ENCODE measurements at regions not wholly inside any gene's neighbourhood (a gene's known extent, or its start where the extent isn't known, plus 50 kb on each side); places are given as distances from the start of the nearest gene placed in this dataset.
"Not testable (repeated sequence)": the region's sequence is repeated elsewhere in the genome, so short reads cannot be mapped to it uniquely, and the experiment has no call there.

DNA sequence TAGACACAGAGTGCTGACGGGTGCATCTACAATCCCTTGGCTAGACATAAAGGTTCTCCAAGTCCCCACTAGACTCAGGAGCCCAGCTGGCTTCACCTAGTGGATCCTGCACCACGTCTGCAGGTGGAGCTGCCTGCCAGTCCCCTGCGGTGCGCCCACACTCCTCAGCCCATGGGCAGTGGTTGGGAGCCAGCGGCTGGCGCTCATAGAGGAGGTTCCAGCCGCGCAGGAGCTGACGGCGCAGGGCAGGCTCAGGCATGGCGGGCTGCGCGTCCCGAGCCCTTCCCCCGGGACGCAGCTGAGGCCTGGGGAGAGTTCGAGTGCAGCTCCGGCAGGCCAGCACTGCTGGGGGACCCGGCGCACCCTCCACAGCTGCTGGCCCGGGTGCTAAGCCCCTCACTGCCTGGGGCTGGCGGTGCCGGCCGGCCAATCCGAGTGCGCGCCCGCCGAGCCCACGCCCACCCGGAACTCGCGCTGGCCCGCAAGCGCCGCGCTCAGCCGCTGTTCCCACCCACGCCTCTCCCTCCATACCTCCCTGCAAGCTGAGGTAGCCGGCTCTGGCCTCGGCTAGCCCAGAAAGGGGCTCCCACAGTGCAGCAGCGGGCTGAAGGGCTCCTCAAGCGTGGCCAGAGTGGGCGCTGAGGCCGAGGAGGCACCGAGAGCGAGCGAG, 1364.5 kb upstream of the WWC1 start:
- not testable (repeated sequence) for H3K36me3 Mint-ChIP-seq; H3K27me3 Mint-ChIP-seq (ENCODE audit: low read depth in 3 of 3); DNase-seq; H3K27ac Mint-ChIP-seq; H3K4me3 Mint-ChIP-seq; H3K4me1 Mint-ChIP-seq
- H3K9me3 Mint-ChIP-seq: peaks cover 13 to 62% (median 32%) of the 10 kb centered on the region in 6 donors

GRCh38 chr5:166936351-166936750, 1355.1 kb upstream of the WWC1 start:
- Mint-ChIP-seq H3K9me3 (peaks cover 10 to 59% (median 22%) of the 10 kb centered on the region in 6 donors), H3K4me3 (no peak overlapping the region), H3K27me3 (ENCODE audit: low read depth in 3 of 3) (peaks cover 0 to 2% (median 0%) of the 10 kb centered on the region in 3 donors), H3K36me3 (no peaks in the 10 kb centered on the region), H3K4me1 (no peaks in the 10 kb centered on the region), H3K27ac (no peak overlapping the region)
- DNase-seq: no peak

GRCh38 chr5:166938071-166938470, 1353.4 kb upstream of the WWC1 start:
- peaks cover 0 to 2% (median 0%) of the 10 kb centered on the region in 3 donors for H3K27me3 Mint-ChIP-seq (ENCODE audit: low read depth in 3 of 3)

GRCh38 chr5:166942948-166943347, 1348.5 kb upstream of the WWC1 start:
- H3K36me3 Mint-ChIP-seq: no peaks in the 10 kb centered on the region
- no peak overlapping the region for H3K27ac Mint-ChIP-seq
- no peaks in the 10 kb centered on the region for H3K4me1 Mint-ChIP-seq
- peaks cover 12 to 43% (median 18%) of the 10 kb centered on the region in 6 donors for H3K9me3 Mint-ChIP-seq
- no peak overlapping the region for H3K4me3 Mint-ChIP-seq
- peaks cover 0 to 2% (median 0%) of the 10 kb centered on the region in 3 donors for H3K27me3 Mint-ChIP-seq (ENCODE audit: low read depth in 3 of 3)
- no peak for DNase-seq

More at GRCh38 chr5:166938071-166938470, 1353.4 kb upstream of the WWC1 start:
- Mint-ChIP-seq H3K36me3 (no peaks in the 10 kb centered on the region), H3K27ac (no peak overlapping the region), H3K9me3 (peaks cover 12 to 58% (median 22%) of the 10 kb centered on the region in 6 donors), H3K4me3 (no peak overlapping the region), H3K4me1 (no peaks in the 10 kb centered on the region)
- no peak for DNase-seq

GRCh38 chr5:166947045-166947444, 1344.4 kb upstream of the WWC1 start:
- H3K9me3 Mint-ChIP-seq: peaks cover 5 to 29% (median 18%) of the 10 kb centered on the region in 6 donors
- DNase-seq: no peak
- H3K27me3 Mint-ChIP-seq (ENCODE audit: low read depth in 3 of 3): peaks cover 0 to 1% (median 0%) of the 10 kb centered on the region in 3 donors
- H3K4me3 Mint-ChIP-seq: no peak overlapping the region
- no peak overlapping the region for H3K27ac Mint-ChIP-seq
- H3K36me3 Mint-ChIP-seq: no peaks in the 10 kb centered on the region
- no peaks in the 10 kb centered on the region for H3K4me1 Mint-ChIP-seq

DNA sequence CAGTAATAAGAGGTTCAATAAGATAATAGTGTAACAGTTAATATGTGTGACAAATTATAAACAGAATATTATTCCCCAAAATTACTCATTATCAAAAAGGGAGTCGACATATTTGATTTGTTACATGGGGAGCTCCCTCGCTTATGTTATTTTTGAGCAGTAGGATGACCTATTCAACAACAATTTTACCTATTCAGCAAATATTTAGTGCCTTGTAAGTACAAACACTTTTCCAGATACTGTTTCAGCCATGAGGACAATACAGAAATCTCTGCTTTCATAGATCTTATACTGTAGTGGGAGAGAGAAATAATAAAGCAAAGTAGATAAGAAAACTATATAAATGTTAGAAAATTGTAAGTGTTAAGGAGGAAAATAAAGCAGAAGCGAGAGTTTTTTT, 1342.8 kb upstream of the WWC1 start:
- Mint-ChIP-seq H3K27me3 (ENCODE audit: low read depth in 3 of 3) (peaks cover 0 to 1% (median 0%) of the 10 kb centered on the region in 3 donors), H3K27ac (no peak overlapping the region), H3K9me3 (peaks cover 2 to 22% (median 7%) of the 10 kb centered on the region in 6 donors), H3K4me3 (no peak overlapping the region), H3K36me3 (no peaks in the 10 kb centered on the region), H3K4me1 (no peaks in the 10 kb centered on the region)
- no peak for DNase-seq

GRCh38 chr5:166952048-166952447, 1339.4 kb upstream of the WWC1 start:
- Mint-ChIP-seq H3K27ac (no peak overlapping the region), H3K36me3 (no peaks in the 10 kb centered on the region), H3K27me3 (ENCODE audit: low read depth in 3 of 3) (peaks cover 0 to 1% (median 0%) of the 10 kb centered on the region in 3 donors), H3K4me3 (no peak overlapping the region), H3K9me3 (peaks cover under 1 to 13% (median 7%) of the 10 kb centered on the region in 6 donors), H3K4me1 (no peaks in the 10 kb centered on the region)
- DNase-seq: no peak

- Mint-ChIP-seq H3K27me3 (ENCODE audit: low read depth in 3 of 3) (no peaks in the 10 kb centered on the region), H3K4me1 (no peaks in the 10 kb centered on the region), H3K4me3 (no peak overlapping the region), H3K36me3 (no peaks in the 10 kb centered on the region), H3K27ac (no peak overlapping the region), H3K9me3 (peaks cover 0 to 32% (median 6%) of the 10 kb centered on the region in 6 donors)
- DNase-seq: no peak
Observed at GRCh38 chr5:166957782-166958181, 1333.7 kb upstream of the WWC1 start.

DNA sequence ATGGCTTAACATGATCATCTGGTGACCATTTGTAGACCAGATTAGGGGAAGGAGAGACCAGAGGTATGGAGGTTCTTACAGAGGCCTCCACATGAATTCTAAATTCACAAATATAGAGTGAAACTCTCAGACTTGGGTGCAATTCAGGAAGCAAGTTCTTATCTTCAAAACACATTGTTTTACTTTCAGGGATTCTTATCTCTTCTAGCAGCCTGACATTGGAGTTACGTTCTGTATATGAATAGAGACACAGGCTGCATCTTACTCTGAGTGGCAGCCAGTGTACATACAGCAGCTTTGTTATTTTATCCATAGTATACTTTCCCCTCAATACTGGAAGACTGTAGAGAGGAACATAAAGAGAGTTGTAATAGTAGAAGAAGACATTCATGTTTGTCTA, 1331.7 kb upstream of the WWC1 start:
- Mint-ChIP-seq H3K36me3 (no peaks in the 10 kb centered on the region), H3K27ac (no peak overlapping the region), H3K27me3 (ENCODE audit: low read depth in 3 of 3) (no peaks in the 10 kb centered on the region), H3K4me1 (no peaks in the 10 kb centered on the region), H3K9me3 (peaks cover 4 to 32% (median 5%) of the 10 kb centered on the region in 6 donors), H3K4me3 (no peak overlapping the region)
- no peak for DNase-seq

DNA sequence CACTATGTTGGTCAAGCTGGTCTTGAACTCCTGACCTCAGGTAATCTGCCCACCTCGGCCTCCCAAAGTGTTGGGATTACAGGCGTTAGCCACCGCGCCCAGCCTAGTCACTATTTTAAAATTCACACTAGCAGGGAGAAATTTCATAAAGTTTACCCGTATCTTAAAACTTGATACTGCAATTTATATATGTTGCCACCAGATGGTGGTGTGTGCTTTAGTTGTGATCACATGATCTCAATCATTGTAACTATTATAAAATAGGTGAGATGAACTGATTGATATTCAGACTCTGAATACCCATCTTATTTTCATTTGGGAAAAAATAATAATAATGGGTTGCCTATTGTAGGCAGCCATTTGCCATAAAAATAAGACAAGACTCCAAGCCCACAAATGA, 1330.4 kb upstream of the WWC1 start:
- H3K4me1 Mint-ChIP-seq: no peaks in the 10 kb centered on the region
- no peak overlapping the region for H3K27ac Mint-ChIP-seq
- H3K4me3 Mint-ChIP-seq: no peak overlapping the region
- no peak for DNase-seq
- peaks cover 3 to 38% (median 7%) of the 10 kb centered on the region in 6 donors for H3K9me3 Mint-ChIP-seq
- peaks cover 0 to 2% (median 0%) of the 10 kb centered on the region in 3 donors for H3K27me3 Mint-ChIP-seq (ENCODE audit: low read depth in 3 of 3)
- H3K36me3 Mint-ChIP-seq: no peaks in the 10 kb centered on the region

DNA sequence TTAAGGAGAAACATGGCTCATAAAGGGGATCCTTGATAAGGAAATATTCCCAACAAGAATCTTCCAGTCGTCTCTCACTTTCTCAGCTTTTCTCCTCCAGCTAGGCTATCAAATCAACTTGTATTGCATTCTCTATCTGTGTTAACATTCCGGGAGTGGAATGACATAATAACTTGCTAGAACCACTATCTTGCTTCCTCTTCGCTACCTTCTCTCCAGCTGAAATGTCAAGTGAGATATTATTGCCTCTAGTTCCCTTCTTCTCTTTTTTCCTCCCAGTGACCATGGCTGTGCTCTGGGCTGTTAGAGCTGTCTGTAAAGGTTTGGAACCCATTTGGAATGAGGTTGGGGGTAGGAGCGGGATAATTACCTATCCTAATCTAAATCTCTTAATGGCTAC, 1329.5 kb upstream of the WWC1 start:
- Mint-ChIP-seq H3K4me1 (no peaks in the 10 kb centered on the region), H3K4me3 (no peak overlapping the region), H3K27me3 (ENCODE audit: low read depth in 3 of 3) (peaks cover 0 to 2% (median 0%) of the 10 kb centered on the region in 3 donors), H3K9me3 (peaks cover 3 to 40% (median 7%) of the 10 kb centered on the region in 6 donors), H3K36me3 (no peaks in the 10 kb centered on the region), H3K27ac (no peak overlapping the region)
- no peak for DNase-seq

- no peak overlapping the region for H3K4me3 Mint-ChIP-seq
Observed at GRCh38 chr5:166962461-166962860, 1329.0 kb upstream of the WWC1 start.

DNA sequence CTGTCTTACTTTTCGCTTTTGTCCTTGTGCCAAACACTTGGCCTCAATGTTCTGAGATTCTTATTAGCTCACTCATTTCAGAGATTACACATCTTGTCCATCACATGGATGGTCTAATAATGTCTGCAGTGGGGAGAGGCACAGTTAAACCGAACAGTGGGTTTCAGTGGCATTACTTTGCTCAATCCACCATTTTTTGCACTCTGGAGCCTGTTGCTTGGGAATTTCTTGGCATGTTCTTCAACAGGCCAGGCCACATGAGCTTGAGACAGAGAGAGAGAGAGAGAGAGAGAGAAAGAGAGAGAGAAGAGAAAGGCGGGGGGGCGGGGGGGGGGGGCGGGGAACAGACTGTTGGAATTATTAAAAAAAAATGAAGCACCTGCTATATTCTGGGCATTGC, 1327.8 kb upstream of the WWC1 start:
- no peaks in the 10 kb centered on the region for H3K36me3 Mint-ChIP-seq
- peaks cover 2 to 40% (median 6%) of the 10 kb centered on the region in 6 donors for H3K9me3 Mint-ChIP-seq
- peaks cover 0 to 2% (median 0%) of the 10 kb centered on the region in 3 donors for H3K27me3 Mint-ChIP-seq (ENCODE audit: low read depth in 3 of 3)
- no peak for DNase-seq
- no peaks in the 10 kb centered on the region for H3K4me1 Mint-ChIP-seq
- no peak overlapping the region for H3K27ac Mint-ChIP-seq
- H3K4me3 Mint-ChIP-seq: no peak overlapping the region

More at GRCh38 chr5:166962461-166962860, 1329.0 kb upstream of the WWC1 start:
- H3K36me3 Mint-ChIP-seq: no peaks in the 10 kb centered on the region
- H3K27ac Mint-ChIP-seq: no peak overlapping the region
- H3K27me3 Mint-ChIP-seq (ENCODE audit: low read depth in 3 of 3): peaks cover 0 to 2% (median 0%) of the 10 kb centered on the region in 3 donors
- DNase-seq: no peak
- peaks cover 2 to 40% (median 6%) of the 10 kb centered on the region in 6 donors for H3K9me3 Mint-ChIP-seq
- H3K4me1 Mint-ChIP-seq: no peaks in the 10 kb centered on the region

- peaks cover 0 to 9% of the 10 kb centered on the region in 2 donors for H3K4me1 Mint-ChIP-seq
- H3K9me3 Mint-ChIP-seq: peaks cover 0 to 15% (median 6%) of the 10 kb centered on the region in 6 donors
- H3K27me3 Mint-ChIP-seq (ENCODE audit: low read depth in 3 of 3): peaks cover 2 to 6% (median 5%) of the 10 kb centered on the region in 3 donors
- H3K36me3 Mint-ChIP-seq: no peaks in the 10 kb centered on the region
- no peak for DNase-seq
- no peak overlapping the region for H3K4me3 Mint-ChIP-seq
- H3K27ac Mint-ChIP-seq: no peak overlapping the region
Observed at GRCh38 chr5:166977911-166978422, 1313.5 kb upstream of the WWC1 start.
